ENCODE measurements at regions not wholly inside any gene's neighbourhood (a gene's known extent, or its start where the extent isn't known, plus 50 kb on each side); places are given as distances from the start of the nearest gene placed in this dataset.

DNA sequence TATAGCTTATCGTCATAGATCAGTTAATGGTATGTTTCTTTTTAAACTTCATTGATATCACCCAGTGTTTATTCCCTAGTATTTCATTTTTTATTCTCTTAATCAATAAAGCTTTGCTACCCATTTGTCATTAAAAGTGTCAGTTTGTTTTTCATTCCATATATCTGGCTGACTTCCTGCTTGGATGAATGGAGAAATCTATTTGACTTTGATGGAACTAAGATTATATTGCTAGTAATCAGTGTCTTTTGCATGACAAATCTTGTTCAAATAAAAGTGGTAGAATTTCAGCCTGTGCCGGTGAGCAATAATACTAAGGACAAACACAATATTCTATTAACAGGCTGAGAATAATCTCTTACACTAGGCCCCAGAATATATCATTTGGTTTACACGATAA lies 203.3 kb downstream of the SEC23IP start:
- no peak for TF ChIP-seq EP300 (IDR thresholded peaks at IDR 0.05)
- TF ChIP-seq, protein P1, sequence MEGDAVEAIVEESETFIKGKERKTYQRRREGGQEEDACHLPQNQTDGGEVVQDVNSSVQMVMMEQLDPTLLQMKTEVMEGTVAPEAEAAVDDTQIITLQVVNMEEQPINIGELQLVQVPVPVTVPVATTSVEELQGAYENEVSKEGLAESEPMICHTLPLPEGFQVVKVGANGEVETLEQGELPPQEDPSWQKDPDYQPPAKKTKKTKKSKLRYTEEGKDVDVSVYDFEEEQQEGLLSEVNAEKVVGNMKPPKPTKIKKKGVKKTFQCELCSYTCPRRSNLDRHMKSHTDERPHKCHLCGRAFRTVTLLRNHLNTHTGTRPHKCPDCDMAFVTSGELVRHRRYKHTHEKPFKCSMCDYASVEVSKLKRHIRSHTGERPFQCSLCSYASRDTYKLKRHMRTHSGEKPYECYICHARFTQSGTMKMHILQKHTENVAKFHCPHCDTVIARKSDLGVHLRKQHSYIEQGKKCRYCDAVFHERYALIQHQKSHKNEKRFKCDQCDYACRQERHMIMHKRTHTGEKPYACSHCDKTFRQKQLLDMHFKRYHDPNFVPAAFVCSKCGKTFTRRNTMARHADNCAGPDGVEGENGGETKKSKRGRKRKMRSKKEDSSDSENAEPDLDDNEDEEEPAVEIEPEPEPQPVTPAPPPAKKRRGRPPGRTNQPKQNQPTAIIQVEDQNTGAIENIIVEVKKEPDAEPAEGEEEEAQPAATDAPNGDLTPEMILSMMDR (IDR thresholded peaks at IDR 0.05), result no peak
- no peak for TF ChIP-seq POLR2A (IDR thresholded peaks at IDR 0.05)
